ENCODE measurements at regions not wholly inside any gene's neighbourhood (a gene's known extent, or its start where the extent isn't known, plus 50 kb on each side); places are given as distances from the start of the nearest gene placed in this dataset.

GRCh38 chr5:5644249-5644648 is 221.8 kb downstream of the ICE1 start:
- Histone ChIP-seq H3K27ac (no peak overlapping the region), H3K4me3 (no peak overlapping the region), H3K27me3 (no peaks in the 10 kb centered on the region), H3K4me1 (no peaks in the 10 kb centered on the region), H3K36me3 (no peaks in the 10 kb centered on the region), H3K9me3 (no peaks in the 10 kb centered on the region)
- no peak for DNase-seq (ENCODE audit: low spot score in 2 of 2)
- TF ChIP-seq EP300 (IDR thresholded peaks at IDR 0.05) (no peak), CTCF (IDR thresholded peaks at IDR 0.05) (no peak), POLR2A (IDR thresholded peaks at IDR 0.05) (no peak)
- 63 to 65% methylated on average over 6 of the region's 6 CpGs for WGBS, 2 donors

GRCh38 chr5:5643481-5643880 is 221.0 kb downstream of the ICE1 start:
- Histone ChIP-seq H3K27ac (no peak overlapping the region), H3K27me3 (no peaks in the 10 kb centered on the region), H3K36me3 (no peaks in the 10 kb centered on the region), H3K4me3 (no peak overlapping the region), H3K9me3 (no peaks in the 10 kb centered on the region), H3K4me1 (peaks cover 0 to 4% (median 0%) of the 10 kb centered on the region in 4 donors)
- DNase-seq (ENCODE audit: low spot score in 2 of 2): no peak
- 82 to 91% methylated on average over 4 of the region's 4 CpGs for WGBS, 2 donors
- no peak for TF ChIP-seq POLR2A (IDR thresholded peaks at IDR 0.05)
- TF ChIP-seq CTCF (IDR thresholded peaks at IDR 0.05): no peak
- no peak for TF ChIP-seq EP300 (IDR thresholded peaks at IDR 0.05)

GRCh38 chr5:5638211-5638610 is 215.7 kb downstream of the ICE1 start:
- Histone ChIP-seq H3K27ac (peak overlapping the region in 2 of 4 donors; percentile 20 to 46), H3K36me3 (no peaks in the 10 kb centered on the region), H3K9me3 (no peaks in the 10 kb centered on the region), H3K4me1 (peaks cover 0 to 13% (median 0%) of the 10 kb centered on the region in 4 donors), H3K27me3 (no peaks in the 10 kb centered on the region), H3K4me3 (no peak overlapping the region)
- DNase-seq (ENCODE audit: low spot score in 2 of 2): no peak
- TF ChIP-seq CTCF (IDR thresholded peaks at IDR 0.05) (no peak), EP300 (IDR thresholded peaks at IDR 0.05) (no peak), POLR2A (IDR thresholded peaks at IDR 0.05) (no peak)
- 38 to 43% methylated on average over 4 of the region's 4 CpGs for WGBS, 2 donors

- Histone ChIP-seq H3K27me3 (no peaks in the 10 kb centered on the region), H3K4me3 (no peak overlapping the region), H3K4me1 (peaks cover 0 to 13% (median 0%) of the 10 kb centered on the region in 4 donors), H3K9me3 (no peaks in the 10 kb centered on the region), H3K36me3 (no peaks in the 10 kb centered on the region), H3K27ac (no peak overlapping the region)
- WGBS, 2 donors: 39 to 41% methylated on average over 2 of the region's 2 CpGs
- DNase-seq (ENCODE audit: low spot score in 2 of 2): no peak
- TF ChIP-seq POLR2A (IDR thresholded peaks at IDR 0.05) (no peak), EP300 (IDR thresholded peaks at IDR 0.05) (no peak), CTCF (IDR thresholded peaks at IDR 0.05) (no peak)
Observed at GRCh38 chr5:5637173-5637572, 214.7 kb downstream of the ICE1 start.

GRCh38 chr5:5634817-5635216 is 212.3 kb downstream of the ICE1 start:
- no peak overlapping the region for H3K4me3 ChIP-seq
- H3K9me3 ChIP-seq: no peaks in the 10 kb centered on the region
- H3K36me3 ChIP-seq: no peaks in the 10 kb centered on the region
- no peak for DNase-seq (ENCODE audit: low spot score in 2 of 2)
- no peaks in the 10 kb centered on the region for H3K27me3 ChIP-seq
- H3K4me1 ChIP-seq: peaks cover 0 to 13% (median 0%) of the 10 kb centered on the region in 4 donors
- WGBS, 2 donors: 67 to 68% methylated on average over 4 of the region's 4 CpGs
- no peak for TF ChIP-seq EP300 (IDR thresholded peaks at IDR 0.05)
- no peak for TF ChIP-seq CTCF (IDR thresholded peaks at IDR 0.05)
- no peak for TF ChIP-seq POLR2A (IDR thresholded peaks at IDR 0.05)
- no peak overlapping the region for H3K27ac ChIP-seq
